T-helper 2 cell treated with Interferon-gamma antibody and Interleukin-4, amounts not matched to agents 5 μg/mL and 100 μg/mL, for 36 hours (primary cell): ENCODE measurements at regions not wholly inside any gene's neighbourhood (a gene's known extent, or its start where the extent isn't known, plus 50 kb on each side); places are given as distances from the start of the nearest gene placed in this dataset.
"Not testable (repeated sequence)": the region's sequence is repeated elsewhere in the genome, so short reads cannot be mapped to it uniquely, and the experiment has no call there.

Source experiments
- DNase-seq: peaks from one replicate; pipeline ENCODE4 v3.0.0; 2021; ENCODE audit warnings: low spot score
- H3K27ac Mint-ChIP-seq: one replicate; pipeline ENCODE4 v1.8.0; 2021; ENCODE audit warnings: mild to moderate bottlenecking, mixed read lengths
- H3K27me3 Mint-ChIP-seq: one replicate; pipeline ENCODE4 v1.8.0; 2021; ENCODE audit warnings: low read depth, mixed read lengths
- H3K36me3 Mint-ChIP-seq: one replicate; pipeline ENCODE4 v1.8.0; 2021; ENCODE audit warnings: low read depth, mixed read lengths
- H3K4me1 Mint-ChIP-seq: one replicate; pipeline ENCODE4 v1.8.0; 2021; ENCODE audit warnings: low read depth, mixed read lengths
- H3K4me3 Mint-ChIP-seq: one replicate; pipeline ENCODE4 v1.8.0; 2022; ENCODE audit warnings: mild to moderate bottlenecking, moderate library complexity, mixed read lengths
- H3K9me3 Mint-ChIP-seq: one replicate; pipeline ENCODE4 v1.8.0; 2021; ENCODE audit warnings: mixed read lengths

DNA sequence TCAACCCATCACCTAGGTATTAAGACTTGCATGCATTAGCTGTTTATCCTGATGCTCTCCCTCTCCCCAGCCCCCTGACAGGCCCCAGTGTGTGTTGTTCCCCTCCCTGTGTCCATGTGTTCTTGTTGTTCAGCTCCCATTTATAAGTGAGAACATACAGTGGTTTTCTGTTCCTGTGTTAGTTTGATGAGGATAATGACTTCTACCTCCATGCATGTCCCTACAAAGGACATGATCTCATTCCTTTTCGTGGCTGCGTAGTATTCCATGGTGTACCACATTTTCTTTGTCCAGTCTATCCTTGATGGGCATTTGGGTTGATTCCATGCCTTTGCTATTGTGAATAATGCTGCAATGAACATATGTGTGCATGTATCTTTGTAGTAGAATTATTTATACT, 578.3 kb downstream of the ZNF608 start:
- not testable (repeated sequence) for H3K4me1 Mint-ChIP-seq, H3K4me3 Mint-ChIP-seq, H3K27me3 Mint-ChIP-seq, H3K27ac Mint-ChIP-seq, DNase-seq, H3K36me3 Mint-ChIP-seq
- peaks cover 21% of the 10 kb centered on the region for H3K9me3 Mint-ChIP-seq

DNA sequence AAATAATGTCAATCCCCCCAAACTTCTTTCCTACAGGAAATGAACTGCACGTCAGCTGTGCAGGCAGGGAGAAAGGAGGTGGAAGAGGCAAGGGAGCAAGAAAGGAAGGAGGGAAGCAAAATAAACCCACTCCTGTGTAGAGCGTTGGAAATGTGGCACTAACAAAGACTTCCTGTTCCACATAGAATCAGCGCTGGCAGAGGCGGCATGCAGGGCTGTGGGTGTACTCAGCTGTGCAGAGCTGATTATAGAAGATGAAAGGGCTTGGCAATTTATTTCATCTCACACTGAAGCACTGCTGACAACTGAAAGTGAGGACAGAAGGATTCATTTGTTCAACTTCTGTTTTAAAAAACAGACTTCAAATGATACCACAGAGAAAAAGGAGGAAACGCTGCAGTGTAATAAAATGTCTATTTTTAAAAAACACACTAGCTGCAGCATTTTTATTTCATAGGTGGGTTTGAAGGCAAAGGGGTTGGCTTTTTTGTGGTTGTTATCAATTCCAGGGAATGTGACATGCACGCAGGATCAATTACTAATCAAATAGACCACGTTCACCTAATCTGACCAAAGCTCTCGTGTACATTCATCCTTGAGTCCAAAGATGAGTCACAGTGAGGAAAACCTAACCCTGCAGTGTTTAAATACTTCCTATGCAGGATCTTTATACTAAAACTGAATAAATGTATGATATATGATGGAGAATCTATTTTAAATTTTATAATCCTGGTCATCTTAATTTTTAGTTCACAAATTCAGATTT, 583.5 kb downstream of the ZNF608 start:
- H3K36me3 Mint-ChIP-seq = no peaks in the 10 kb centered on the region
- H3K9me3 Mint-ChIP-seq = peaks cover 2% of the 10 kb centered on the region
- DNase-seq = no peak
- H3K27ac Mint-ChIP-seq = no peak overlapping the region
- no peak overlapping the region for H3K4me3 Mint-ChIP-seq
- H3K27me3 Mint-ChIP-seq = no peaks in the 10 kb centered on the region
- peaks cover 3% of the 10 kb centered on the region for H3K4me1 Mint-ChIP-seq

DNA sequence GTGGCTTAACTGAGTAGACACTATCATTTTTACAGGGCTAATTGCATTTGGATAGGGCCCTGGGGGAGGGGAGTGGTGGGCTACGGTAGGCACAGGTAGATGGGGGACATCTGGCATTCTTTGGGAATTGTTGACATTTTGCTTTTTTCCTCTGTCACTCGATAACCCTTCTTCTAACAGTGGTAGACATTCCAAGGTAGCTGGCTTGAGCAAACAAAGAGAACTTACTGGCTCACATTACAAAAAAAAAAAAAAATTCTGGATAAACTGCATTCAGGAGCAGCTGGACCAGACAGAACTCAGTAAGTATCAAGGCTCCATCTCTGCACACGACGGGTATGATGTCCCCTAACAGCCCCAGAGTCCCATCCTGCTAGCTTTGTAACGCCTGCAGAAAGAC, 585.2 kb downstream of the ZNF608 start:
- DNase-seq = no peak
- no peaks in the 10 kb centered on the region for H3K36me3 Mint-ChIP-seq
- no peak overlapping the region for H3K4me3 Mint-ChIP-seq
- no peaks in the 10 kb centered on the region for H3K27me3 Mint-ChIP-seq
- no peaks in the 10 kb centered on the region for H3K9me3 Mint-ChIP-seq
- peaks cover 3% of the 10 kb centered on the region for H3K4me1 Mint-ChIP-seq
- H3K27ac Mint-ChIP-seq = no peak overlapping the region

DNA sequence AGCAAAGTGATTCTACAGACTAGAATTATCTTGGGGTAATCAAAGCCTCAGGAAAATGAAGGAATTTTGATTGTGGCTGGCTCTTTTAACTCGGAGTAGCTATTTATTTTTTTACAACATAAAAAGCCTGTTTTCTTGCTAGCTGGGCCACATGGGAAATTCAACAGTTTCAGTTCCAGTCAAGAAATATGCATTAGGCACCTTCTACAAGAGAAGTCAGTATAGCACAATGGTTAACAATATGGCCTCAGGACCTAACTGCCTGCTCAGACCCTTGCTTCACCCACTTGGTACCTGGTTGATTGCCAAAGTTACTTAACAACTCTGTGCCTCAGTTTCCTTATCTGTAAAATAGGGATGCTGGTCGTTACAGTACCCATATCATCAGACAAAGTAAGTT, 586.2 kb downstream of the ZNF608 start:
- Mint-ChIP-seq H3K4me3 (no peak overlapping the region), H3K9me3 (peaks cover 3% of the 10 kb centered on the region)
- DNase-seq = no peak

DNA sequence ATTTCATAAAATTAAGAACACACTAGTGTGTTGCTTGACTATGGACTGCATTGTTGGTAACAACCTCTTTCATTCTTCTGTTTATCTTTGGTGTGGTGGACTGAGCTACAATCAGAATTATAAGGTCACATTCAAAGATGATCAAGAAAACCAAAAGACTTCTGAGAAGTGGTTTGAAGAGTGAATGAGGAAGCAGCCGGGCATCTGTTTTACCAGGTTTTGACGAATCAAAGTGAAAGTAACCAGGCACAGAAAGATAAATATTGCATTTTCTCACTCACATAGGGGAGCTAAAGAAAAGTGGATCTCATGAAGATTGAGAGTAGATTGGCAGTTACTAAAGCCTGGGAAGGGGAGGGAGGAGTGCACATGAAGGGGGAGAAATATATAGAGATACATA, 589.1 kb downstream of the ZNF608 start:
- H3K4me3 Mint-ChIP-seq = peak overlapping the region; percentile 34
- H3K9me3 Mint-ChIP-seq = peaks cover 17% of the 10 kb centered on the region
- no peak for DNase-seq
- no peaks in the 10 kb centered on the region for H3K4me1 Mint-ChIP-seq
- no peaks in the 10 kb centered on the region for H3K27me3 Mint-ChIP-seq
- no peaks in the 10 kb centered on the region for H3K36me3 Mint-ChIP-seq
- no peak overlapping the region for H3K27ac Mint-ChIP-seq

More for the DNA sequence above, 586.2 kb downstream of the ZNF608 start:
- Mint-ChIP-seq H3K27ac (no peak overlapping the region), H3K27me3 (no peaks in the 10 kb centered on the region), H3K4me1 (peaks cover 3% of the 10 kb centered on the region), H3K36me3 (no peaks in the 10 kb centered on the region)

DNA sequence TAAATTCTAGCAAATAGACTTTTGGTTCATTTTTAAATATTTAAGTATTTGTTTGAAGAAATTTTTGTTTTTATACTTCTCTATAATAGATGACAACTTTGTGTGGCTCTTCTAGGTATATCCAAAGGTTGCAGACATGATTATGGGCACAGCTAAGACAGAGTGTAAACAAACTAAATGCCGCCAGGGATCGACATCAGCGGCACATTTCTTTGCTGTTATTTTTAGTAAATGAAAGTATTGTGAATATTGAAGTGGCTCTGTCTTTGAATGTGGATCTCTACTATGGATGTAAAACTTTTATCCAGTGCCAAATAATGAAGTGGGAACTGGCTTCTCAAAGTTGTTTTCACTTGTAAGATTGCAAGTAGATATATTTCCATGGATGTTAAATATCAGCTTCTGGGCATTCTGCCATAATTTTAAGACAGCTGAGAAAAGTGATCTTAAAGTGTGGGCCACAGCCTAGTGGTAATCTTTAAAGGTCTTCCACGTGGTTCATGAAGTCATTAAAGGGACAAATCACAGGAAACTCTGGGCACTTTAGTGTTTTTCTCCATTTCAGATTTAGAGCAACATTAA, 589.9 kb downstream of the ZNF608 start:
- Mint-ChIP-seq H3K27me3 (no peaks in the 10 kb centered on the region), H3K4me3 (no peak overlapping the region), H3K27ac (no peak overlapping the region), H3K4me1 (no peaks in the 10 kb centered on the region), H3K36me3 (no peaks in the 10 kb centered on the region), H3K9me3 (peaks cover 17% of the 10 kb centered on the region)
- no peak for DNase-seq

DNA sequence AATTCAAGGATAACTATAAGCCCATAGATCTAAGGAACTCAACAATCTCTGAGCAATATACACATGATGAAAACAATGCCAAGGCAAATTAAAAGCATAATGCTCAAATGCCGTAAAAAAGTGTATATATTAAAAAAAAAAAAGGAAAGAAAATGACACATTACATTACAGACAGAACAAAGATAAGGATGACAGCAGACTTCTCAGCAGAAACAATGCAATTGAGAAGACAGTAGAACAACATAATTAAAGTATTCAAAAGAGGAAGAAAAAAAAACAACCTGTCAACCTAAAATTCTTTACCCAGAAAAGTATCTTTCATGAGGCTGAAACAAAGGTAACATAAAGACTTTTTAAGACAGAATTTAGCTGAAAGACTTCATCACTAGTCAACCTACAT, 591.7 kb downstream of the ZNF608 start:
- no peaks in the 10 kb centered on the region for H3K4me1 Mint-ChIP-seq
- H3K9me3 Mint-ChIP-seq = peaks cover 23% of the 10 kb centered on the region
- H3K27ac Mint-ChIP-seq = no peak overlapping the region
- no peak for DNase-seq
- H3K4me3 Mint-ChIP-seq = no peak overlapping the region
- no peaks in the 10 kb centered on the region for H3K27me3 Mint-ChIP-seq
- no peaks in the 10 kb centered on the region for H3K36me3 Mint-ChIP-seq

DNA sequence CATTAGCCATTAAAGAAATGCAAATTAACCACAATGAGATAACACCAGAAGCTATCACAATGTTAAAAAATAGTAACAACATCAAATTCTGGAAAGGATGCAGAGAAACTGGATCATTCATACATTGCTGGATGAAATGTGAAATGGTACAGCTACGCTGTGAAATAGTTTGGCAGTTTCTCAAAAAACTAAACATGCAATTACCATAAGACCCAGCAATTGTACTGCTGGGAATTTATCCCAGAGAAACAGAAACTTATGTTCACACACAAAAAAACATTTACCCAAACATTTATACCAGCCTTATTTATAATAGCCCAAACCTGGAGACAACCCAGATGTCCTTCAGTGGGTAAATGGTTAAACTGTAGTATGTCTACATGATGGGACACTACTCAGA, 592.9 kb downstream of the ZNF608 start:
- Mint-ChIP-seq H3K4me3 (no peak overlapping the region), H3K9me3 (peaks cover 31% of the 10 kb centered on the region), H3K36me3 (no peaks in the 10 kb centered on the region), H3K27ac (no peak overlapping the region), H3K4me1 (no peaks in the 10 kb centered on the region), H3K27me3 (no peaks in the 10 kb centered on the region)
- DNase-seq = no peak

DNA sequence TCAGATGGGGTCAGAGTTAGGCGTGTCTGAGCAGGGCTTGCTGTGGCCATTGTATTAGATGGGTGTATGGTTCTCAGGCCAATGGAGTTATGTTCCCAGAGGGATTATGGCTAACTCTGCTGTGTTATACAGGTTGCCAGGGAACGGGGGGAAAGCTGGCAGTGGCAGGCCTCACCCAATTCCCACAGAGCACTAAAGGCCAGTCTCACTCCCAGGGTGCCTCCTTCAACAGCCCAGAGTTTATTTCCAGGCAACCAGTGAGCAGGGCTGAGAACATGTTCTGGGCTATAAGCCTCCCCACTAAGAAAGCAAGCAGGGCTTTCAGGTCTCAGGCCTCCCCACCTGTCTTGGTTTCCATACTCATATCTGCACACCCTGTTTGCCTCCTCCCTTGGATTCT, 597.9 kb downstream of the ZNF608 start:
- Mint-ChIP-seq H3K27me3 (no peaks in the 10 kb centered on the region), H3K9me3 (peaks cover 17% of the 10 kb centered on the region), H3K4me1 (no peaks in the 10 kb centered on the region), H3K4me3 (no peak overlapping the region), H3K36me3 (no peaks in the 10 kb centered on the region), H3K27ac (no peak overlapping the region)
- DNase-seq = no peak

DNA sequence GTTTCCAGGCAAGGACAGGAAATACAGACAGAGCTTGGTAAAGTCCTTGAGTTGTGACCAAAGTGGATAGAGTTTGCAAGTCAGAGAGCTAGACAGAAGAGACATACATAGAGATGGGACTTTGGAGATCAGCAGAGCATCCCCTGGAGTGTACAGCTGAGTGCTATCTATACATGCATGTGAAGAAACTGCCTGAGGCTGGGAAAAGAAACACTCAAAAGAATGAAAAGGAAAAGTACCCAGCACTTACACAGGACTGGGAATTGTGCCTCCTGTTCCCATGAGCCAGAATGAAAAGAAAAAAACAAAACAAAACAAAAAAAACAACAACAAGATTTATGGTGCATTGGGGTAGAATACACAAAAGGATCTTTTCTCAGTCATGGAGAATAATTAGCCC, 606.4 kb downstream of the ZNF608 start:
- Mint-ChIP-seq H3K4me1 (no peaks in the 10 kb centered on the region), H3K9me3 (no peaks in the 10 kb centered on the region), H3K27ac (no peak overlapping the region), H3K4me3 (no peak overlapping the region), H3K27me3 (no peaks in the 10 kb centered on the region), H3K36me3 (no peaks in the 10 kb centered on the region)
- no peak for DNase-seq

DNA sequence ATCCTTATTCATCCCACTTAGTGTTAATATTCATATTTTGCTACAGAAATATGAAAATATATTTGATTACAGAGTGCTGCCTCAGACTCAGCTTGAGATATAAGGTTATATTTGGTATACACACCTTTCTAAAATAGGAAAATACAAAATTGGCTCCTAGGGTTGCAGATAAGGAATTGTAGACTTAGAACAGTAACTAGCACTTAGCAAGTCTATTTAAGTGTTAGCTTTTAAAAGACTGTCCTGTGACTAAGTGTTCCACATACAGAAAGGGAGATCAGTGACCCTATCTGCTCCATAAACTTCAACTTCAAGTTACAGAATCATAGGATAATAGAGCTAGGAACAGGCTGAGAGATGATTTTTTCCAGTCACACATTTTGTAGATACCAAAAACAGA, 607.0 kb downstream of the ZNF608 start:
- Mint-ChIP-seq H3K4me1 (no peaks in the 10 kb centered on the region), H3K36me3 (no peaks in the 10 kb centered on the region), H3K27ac (no peak overlapping the region), H3K9me3 (no peaks in the 10 kb centered on the region), H3K27me3 (no peaks in the 10 kb centered on the region), H3K4me3 (no peak overlapping the region)
- DNase-seq = no peak

DNA sequence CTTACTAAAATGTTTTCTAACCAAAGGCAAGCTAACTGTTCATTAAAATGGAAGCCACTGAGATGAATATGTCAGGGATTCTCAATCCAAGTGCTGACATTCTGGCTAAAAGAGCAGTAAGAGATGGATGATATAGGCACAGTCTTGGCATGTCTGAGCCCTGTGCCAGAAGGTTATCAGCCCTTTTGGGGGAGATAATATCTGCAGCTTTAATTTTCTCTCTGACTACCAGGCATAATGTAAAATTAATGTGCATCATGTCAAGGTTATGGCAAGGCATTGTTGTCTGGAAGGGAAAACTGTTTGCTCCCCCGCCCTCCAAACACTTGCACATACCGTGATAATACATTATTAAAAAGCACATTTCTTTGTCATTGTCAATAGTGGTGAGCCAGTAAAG, 609.8 kb downstream of the ZNF608 start:
- no peaks in the 10 kb centered on the region for H3K4me1 Mint-ChIP-seq
- H3K36me3 Mint-ChIP-seq = no peaks in the 10 kb centered on the region
- DNase-seq = no peak
- no peak overlapping the region for H3K27ac Mint-ChIP-seq
- H3K27me3 Mint-ChIP-seq = no peaks in the 10 kb centered on the region
- no peaks in the 10 kb centered on the region for H3K9me3 Mint-ChIP-seq
- no peak overlapping the region for H3K4me3 Mint-ChIP-seq

DNA sequence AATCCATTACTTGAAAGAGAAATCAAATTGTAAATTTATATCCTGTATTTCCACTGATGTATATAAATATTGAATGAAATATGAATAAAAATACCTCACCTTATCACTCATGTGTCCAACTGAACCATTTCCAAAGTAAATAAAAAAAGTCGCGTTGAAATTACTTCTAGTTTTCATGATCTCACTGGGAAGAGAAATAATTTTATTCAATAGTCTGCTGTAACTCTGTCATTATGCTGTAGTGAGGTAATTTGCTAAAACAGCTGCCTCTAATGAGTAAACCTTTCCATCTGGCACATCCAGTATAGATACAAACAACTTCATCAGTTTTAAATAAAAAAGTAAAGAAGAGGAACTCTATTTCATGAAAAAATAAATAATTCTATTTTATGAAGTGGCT, 611.5 kb downstream of the ZNF608 start:
- Mint-ChIP-seq H3K27ac (no peak overlapping the region), H3K27me3 (no peaks in the 10 kb centered on the region), H3K4me3 (no peak overlapping the region), H3K9me3 (no peaks in the 10 kb centered on the region), H3K36me3 (no peaks in the 10 kb centered on the region), H3K4me1 (no peaks in the 10 kb centered on the region)
- no peak for DNase-seq

DNA sequence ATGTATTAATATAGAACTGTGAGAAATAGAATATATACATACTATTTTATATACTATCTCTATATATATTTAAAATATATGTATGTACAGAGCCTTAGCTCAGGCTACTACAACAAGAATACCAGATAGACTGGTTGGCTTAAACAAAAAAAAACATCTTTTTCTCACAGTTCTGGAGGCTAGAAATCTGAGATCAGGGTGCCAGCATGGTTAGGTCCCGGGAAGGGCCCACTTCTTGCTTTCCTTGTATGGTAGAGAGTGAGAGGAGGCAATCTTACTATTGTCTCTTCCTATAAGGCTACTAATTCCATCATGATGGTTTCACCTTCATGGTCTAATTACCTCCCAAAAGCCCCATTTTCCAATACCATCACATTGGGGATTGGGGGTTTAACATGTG, 613.0 kb downstream of the ZNF608 start:
- no peaks in the 10 kb centered on the region for H3K27me3 Mint-ChIP-seq
- DNase-seq = no peak
- H3K27ac Mint-ChIP-seq = no peak overlapping the region
- no peaks in the 10 kb centered on the region for H3K4me1 Mint-ChIP-seq
- no peak overlapping the region for H3K4me3 Mint-ChIP-seq
- no peaks in the 10 kb centered on the region for H3K36me3 Mint-ChIP-seq
- H3K9me3 Mint-ChIP-seq = no peaks in the 10 kb centered on the region

DNA sequence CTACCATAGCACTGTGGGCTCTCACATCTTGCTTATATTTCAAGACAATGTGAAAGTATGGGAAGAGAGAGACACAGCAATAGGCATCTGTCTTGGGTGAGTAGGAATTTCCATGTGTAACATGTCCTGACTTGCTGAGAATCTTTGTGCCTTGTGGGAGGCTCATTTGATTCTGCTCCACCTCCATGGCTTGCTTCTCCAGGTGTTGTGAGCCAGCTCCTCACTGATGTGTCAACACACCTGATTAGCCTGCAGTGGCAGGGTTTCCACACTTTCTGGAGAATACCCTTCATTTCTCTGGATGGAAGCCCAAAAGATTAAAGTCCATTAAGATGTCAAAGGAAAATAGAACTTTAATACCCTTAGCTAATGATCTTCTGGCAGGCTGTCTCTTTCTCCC, 613.6 kb downstream of the ZNF608 start:
- no peak for DNase-seq
- Mint-ChIP-seq H3K4me3 (no peak overlapping the region), H3K36me3 (no peaks in the 10 kb centered on the region), H3K27ac (no peak overlapping the region), H3K4me1 (no peaks in the 10 kb centered on the region), H3K9me3 (no peaks in the 10 kb centered on the region), H3K27me3 (no peaks in the 10 kb centered on the region)
